Gastrocnemius medialis (tissue), 4 donors: ENCODE measurements at regions not wholly inside any gene's neighbourhood (a gene's known extent, or its start where the extent isn't known, plus 50 kb on each side); places are given as distances from the start of the nearest gene placed in this dataset.

Experiments
- ATAC-seq, 2 donors: fragments of 150-250 bp; one replicate each; pipeline ENCODE4 v1.9.1; 2016
- DNase-seq, 2 donors: peaks; one replicate each; pipeline ENCODE4 v3.0.0-alpha.2; 2019
- H3K27ac ChIP-seq, 4 donors: fragments of 200-600 bp; sonication (generic); 1 replicate in 1 of 4; 2 replicates in 3 of 4; pipeline ENCODE4 v1.5.1; 2016 to 2018; ENCODE audit warnings: mild to moderate bottlenecking in 2 of 4, moderate library complexity in 1 of 4
- H3K27me3 ChIP-seq, 3 donors: fragments of 200-600 bp; sonication (generic) in 2 of 3; 1 replicate in 1 of 3; 2 replicates in 2 of 3; pipeline versions ENCODE4 v1.5.1 to v1.6.0; 2016 to 2019; ENCODE audit warnings: mild to moderate bottlenecking in 1 of 3, moderate library complexity in 1 of 3
- H3K36me3 ChIP-seq, 2 donors: fragments of 200-600 bp; sonication (generic) in 1 of 2; one replicate each; pipeline ENCODE4 v1.5.1; 2017 to 2018
- H3K4me1 ChIP-seq, 2 donors: fragments of 200-600 bp; sonication (generic) in 1 of 2; one replicate each; pipeline ENCODE4 v1.5.1; 2016 to 2017; ENCODE audit warnings: mild to moderate bottlenecking in 2 of 2
- H3K4me3 ChIP-seq, 4 donors: fragments of 200-600 bp; sonication (generic) in 3 of 4; 1 replicate in 1 of 4; 2 replicates in 3 of 4; pipeline ENCODE4 v1.5.1; 2016 to 2019; ENCODE audit warnings: mild to moderate bottlenecking in 2 of 4
- H3K9me3 ChIP-seq, 3 donors: fragments of 200-600 bp; sonication (generic) in 2 of 3; 1 replicate in 1 of 3; 2 replicates in 2 of 3; pipeline ENCODE4 v1.5.1; 2016 to 2019
- CTCF ChIP-seq, 5 experiments: fragments of 450-650 bp in 3 of 5; fragments of 200-600 bp in 2 of 5; sonication (generic) in 2 of 5; IDR thresholded peaks in 4 of 5; conservative IDR thresholded peaks in 1 of 5; 1 replicate in 4 of 5; 2 replicates in 1 of 5; pipeline ENCODE4 v1.5.1; 2016 to 2019; ENCODE audit warnings: antibody characterized with exemption in 5 of 5, mild to moderate bottlenecking in 3 of 5, moderate library complexity in 3 of 5
- POLR2A ChIP-seq, 2 donors: fragments of 450-650 bp; IDR thresholded peaks; one replicate each; pipeline ENCODE4 v1.6.1; 2017; ENCODE audit warnings: antibody characterized with exemption in 2 of 2, mild to moderate bottlenecking in 2 of 2, moderate library complexity in 2 of 2
- in situ Hi-C, 4 donors: fragments of 200-750 bp; cut with MboI; loops; one replicate each; pipeline versions ENCODE4 v1.15.0 to v1.8.0; 2017; ENCODE audit warnings: low sequenced_read_pairs in 4 of 4
- intact Hi-C: fragments of 100-400 bp; cut with DNase I; formaldehyde crosslinking; loops from one replicate; pipeline ENCODE4 v1.15.1; 2023; ENCODE audit warnings: low total_unique reads

GRCh38 chr20:63070771-63071540 is 64.2 kb upstream of the BHLHE23 start:
- no peak overlapping the region for H3K27ac ChIP-seq
- H3K9me3 ChIP-seq = no peaks in the 10 kb centered on the region
- no peaks in the 10 kb centered on the region for H3K4me1 ChIP-seq
- TF ChIP-seq CTCF (IDR thresholded peaks at IDR 0.05 in 4 of 5, conservative IDR thresholded peaks at IDR 0.05 in 1 of 5) = no peak
- TF ChIP-seq POLR2A (IDR thresholded peaks at IDR 0.05) = no peak
- ATAC-seq = no peak
- intact Hi-C loops (no loop called here), in situ Hi-C loops (no loop called here)
- H3K4me3 ChIP-seq = no peak overlapping the region
- no peak for DNase-seq
- no peaks in the 10 kb centered on the region for H3K36me3 ChIP-seq
- peaks cover 41 to 60% (median 59%) of the 10 kb centered on the region in 3 donors for H3K27me3 ChIP-seq

GRCh38 chr20:63070301-63070625 is 63.5 kb upstream of the BHLHE23 start:
- no peak for ATAC-seq
- TF ChIP-seq POLR2A (IDR thresholded peaks at IDR 0.05) = no peak
- TF ChIP-seq CTCF (IDR thresholded peaks at IDR 0.05 in 4 of 5, conservative IDR thresholded peaks at IDR 0.05 in 1 of 5) = no peak
- intact Hi-C loops (no loop called here), in situ Hi-C loops (no loop called here)
- no peak for DNase-seq
- Histone ChIP-seq H3K9me3 (no peaks in the 10 kb centered on the region), H3K27ac (no peak overlapping the region), H3K4me3 (no peak overlapping the region), H3K4me1 (no peaks in the 10 kb centered on the region), H3K27me3 (peaks cover 43 to 62% (median 58%) of the 10 kb centered on the region in 3 donors), H3K36me3 (no peaks in the 10 kb centered on the region)

- no peaks in the 10 kb centered on the region for H3K4me1 ChIP-seq
- ATAC-seq (no peak), DNase-seq (no peak)
- no peaks in the 10 kb centered on the region for H3K9me3 ChIP-seq
- H3K4me3 ChIP-seq = no peak overlapping the region
- no peak overlapping the region for H3K27ac ChIP-seq
- in situ Hi-C loops (no loop called here), intact Hi-C loops (no loop called here)
- no peak for TF ChIP-seq POLR2A (IDR thresholded peaks at IDR 0.05)
- no peak for TF ChIP-seq CTCF (IDR thresholded peaks at IDR 0.05 in 4 of 5, conservative IDR thresholded peaks at IDR 0.05 in 1 of 5)
- no peaks in the 10 kb centered on the region for H3K36me3 ChIP-seq
- peaks cover 46 to 74% (median 66%) of the 10 kb centered on the region in 3 donors for H3K27me3 ChIP-seq
Observed at GRCh38 chr20:63068711-63069367, 62.1 kb upstream of the BHLHE23 start.

- Histone ChIP-seq H3K27me3 (peaks cover 45 to 73% (median 66%) of the 10 kb centered on the region in 3 donors), H3K4me1 (no peaks in the 10 kb centered on the region), H3K9me3 (no peaks in the 10 kb centered on the region), H3K27ac (no peak overlapping the region), H3K4me3 (no peak overlapping the region), H3K36me3 (no peaks in the 10 kb centered on the region)
- in situ Hi-C loops = no loop called here
- TF ChIP-seq POLR2A (IDR thresholded peaks at IDR 0.05) (no peak), CTCF (IDR thresholded peaks at IDR 0.05 in 4 of 5, conservative IDR thresholded peaks at IDR 0.05 in 1 of 5) (no peak)
- intact Hi-C loops = no loop called here
- DNase-seq (no peak), ATAC-seq (no peak)
Observed at GRCh38 chr20:63067721-63068560, 61.2 kb upstream of the BHLHE23 start.
